Activated T-cell treated with anti-CD3 and anti-CD28 coated beads, Interleukin-2, amount 50 U/mL, for 4 hours (primary cell): ENCODE measurements at regions not wholly inside any gene's neighbourhood (a gene's known extent, or its start where the extent isn't known, plus 50 kb on each side); places are given as distances from the start of the nearest gene placed in this dataset.
A peak's percentile ranks its signal among the peaks of the same experiment; 100 is the strongest.

ENCODE experiments used
- ATAC-seq, 2 donors: fragments of 200-7000 bp; cut with Tn5 transposase; one replicate each; pipeline ENCODE4 v1.10.0; 2021
- DNase-seq: peaks from one replicate; pipeline ENCODE4 v3.0.0-alpha.2; 2020
- H3K27me3 Mint-ChIP-seq: one replicate; pipeline ENCODE4 v1.8.0; 2021; ENCODE audit warnings: low read depth, mixed read lengths
- H3K36me3 Mint-ChIP-seq: one replicate; pipeline ENCODE4 v1.8.0; 2022; ENCODE audit warnings: mixed read lengths; ENCODE audit not compliant: insufficient read depth
- H3K4me1 Mint-ChIP-seq: one replicate; pipeline ENCODE4 v1.8.0; 2021; ENCODE audit warnings: low read depth, mixed read lengths
- H3K4me3 Mint-ChIP-seq: one replicate; pipeline ENCODE4 v1.8.0; 2021; ENCODE audit warnings: mild to moderate bottlenecking, moderate library complexity, mixed read lengths
- H3K9me3 Mint-ChIP-seq: one replicate; pipeline ENCODE4 v1.8.0; 2021; ENCODE audit warnings: mixed read lengths

- H3K9me3 Mint-ChIP-seq, result peaks cover 3% of the 10 kb centered on the region
- H3K4me3 Mint-ChIP-seq, result no peak overlapping the region
- ATAC-seq, result no peak
Observed at GRCh38 chr10:85527616-85528317, 838.8 kb downstream of the GRID1 start.

GRCh38 chr10:85528318-85528652 is 838.3 kb downstream of the GRID1 start:
- Mint-ChIP-seq H3K36me3 (no peaks in the 10 kb centered on the region), H3K9me3 (peaks cover 3% of the 10 kb centered on the region), H3K27me3 (peaks cover 3% of the 10 kb centered on the region), H3K4me1 (no peaks in the 10 kb centered on the region), H3K4me3 (no peak overlapping the region)
- ATAC-seq (no peak), DNase-seq (no peak)

More at GRCh38 chr10:85527616-85528317, 838.8 kb downstream of the GRID1 start:
- peaks cover 3% of the 10 kb centered on the region for H3K27me3 Mint-ChIP-seq
- no peak for DNase-seq
- no peaks in the 10 kb centered on the region for H3K36me3 Mint-ChIP-seq
- no peaks in the 10 kb centered on the region for H3K4me1 Mint-ChIP-seq

GRCh38 chr10:85531706-85532105 is 834.9 kb downstream of the GRID1 start:
- no peaks in the 10 kb centered on the region for H3K36me3 Mint-ChIP-seq
- no peak overlapping the region for H3K4me3 Mint-ChIP-seq
- H3K27me3 Mint-ChIP-seq, result peaks cover 3% of the 10 kb centered on the region
- no peaks in the 10 kb centered on the region for H3K4me1 Mint-ChIP-seq
- no peak for DNase-seq
- ATAC-seq, result no peak
- peaks cover 3% of the 10 kb centered on the region for H3K9me3 Mint-ChIP-seq

- H3K4me1 Mint-ChIP-seq, result no peaks in the 10 kb centered on the region
- peaks cover 3% of the 10 kb centered on the region for H3K27me3 Mint-ChIP-seq
- peaks cover 9% of the 10 kb centered on the region for H3K9me3 Mint-ChIP-seq
- H3K36me3 Mint-ChIP-seq, result no peaks in the 10 kb centered on the region
- no peak overlapping the region for H3K4me3 Mint-ChIP-seq
- DNase-seq, result no peak
- ATAC-seq, result no peak
Observed at GRCh38 chr10:85532773-85533172, 833.8 kb downstream of the GRID1 start.

- Mint-ChIP-seq H3K27me3 (no peaks in the 10 kb centered on the region), H3K9me3 (peaks cover 5% of the 10 kb centered on the region), H3K4me1 (no peaks in the 10 kb centered on the region), H3K4me3 (no peak overlapping the region), H3K36me3 (no peaks in the 10 kb centered on the region)
- DNase-seq (no peak), ATAC-seq (no peak)
Observed at GRCh38 chr10:85535926-85536325, 830.7 kb downstream of the GRID1 start.

GRCh38 chr10:85537561-85537960 is 829.0 kb downstream of the GRID1 start:
- H3K27me3 Mint-ChIP-seq, result no peaks in the 10 kb centered on the region
- H3K9me3 Mint-ChIP-seq, result peaks cover 5% of the 10 kb centered on the region
- H3K4me1 Mint-ChIP-seq, result no peaks in the 10 kb centered on the region
- ATAC-seq, result no peak
- no peak for DNase-seq
- no peaks in the 10 kb centered on the region for H3K36me3 Mint-ChIP-seq
- no peak overlapping the region for H3K4me3 Mint-ChIP-seq

GRCh38 chr10:85538601-85539000 is 828.0 kb downstream of the GRID1 start:
- peaks cover 5% of the 10 kb centered on the region for H3K9me3 Mint-ChIP-seq
- H3K36me3 Mint-ChIP-seq, result no peaks in the 10 kb centered on the region
- DNase-seq (no peak), ATAC-seq (no peak)
- H3K27me3 Mint-ChIP-seq, result no peaks in the 10 kb centered on the region
- no peaks in the 10 kb centered on the region for H3K4me1 Mint-ChIP-seq
- H3K4me3 Mint-ChIP-seq, result no peak overlapping the region

- H3K27me3 Mint-ChIP-seq, result peaks cover 4% of the 10 kb centered on the region
- no peaks in the 10 kb centered on the region for H3K4me1 Mint-ChIP-seq
- H3K36me3 Mint-ChIP-seq, result no peaks in the 10 kb centered on the region
- no peak overlapping the region for H3K4me3 Mint-ChIP-seq
- no peak for ATAC-seq
- peaks cover 2% of the 10 kb centered on the region for H3K9me3 Mint-ChIP-seq
- DNase-seq, result no peak
Observed at GRCh38 chr10:85542152-85542551, 824.4 kb downstream of the GRID1 start.

GRCh38 chr10:85542936-85543730 is 823.5 kb downstream of the GRID1 start:
- peaks cover 4% of the 10 kb centered on the region for H3K27me3 Mint-ChIP-seq
- H3K4me1 Mint-ChIP-seq, result no peaks in the 10 kb centered on the region
- no peaks in the 10 kb centered on the region for H3K36me3 Mint-ChIP-seq
- DNase-seq, result no peak
- no peak overlapping the region for H3K4me3 Mint-ChIP-seq
- ATAC-seq, result no peak
- no peaks in the 10 kb centered on the region for H3K9me3 Mint-ChIP-seq

GRCh38 chr10:85544956-85545355 is 821.6 kb downstream of the GRID1 start:
- no peak for ATAC-seq
- H3K9me3 Mint-ChIP-seq, result no peaks in the 10 kb centered on the region
- no peaks in the 10 kb centered on the region for H3K36me3 Mint-ChIP-seq
- DNase-seq, result no peak
- peaks cover 4% of the 10 kb centered on the region for H3K27me3 Mint-ChIP-seq
- H3K4me3 Mint-ChIP-seq, result no peak overlapping the region
- H3K4me1 Mint-ChIP-seq, result no peaks in the 10 kb centered on the region

- no peak for DNase-seq
- ATAC-seq, result no peak
- no peaks in the 10 kb centered on the region for H3K4me1 Mint-ChIP-seq
- H3K9me3 Mint-ChIP-seq, result no peaks in the 10 kb centered on the region
- peaks cover 4% of the 10 kb centered on the region for H3K27me3 Mint-ChIP-seq
- H3K36me3 Mint-ChIP-seq, result no peaks in the 10 kb centered on the region
- H3K4me3 Mint-ChIP-seq, result no peak overlapping the region
Observed at GRCh38 chr10:85545874-85546273, 820.7 kb downstream of the GRID1 start.

- no peak for ATAC-seq
- Mint-ChIP-seq H3K36me3 (no peaks in the 10 kb centered on the region), H3K4me3 (no peak overlapping the region)
Observed at GRCh38 chr10:85547460-85548023, 819.1 kb downstream of the GRID1 start.

GRCh38 chr10:85548034-85548433 is 818.6 kb downstream of the GRID1 start:
- Mint-ChIP-seq H3K9me3 (no peaks in the 10 kb centered on the region), H3K36me3 (no peaks in the 10 kb centered on the region), H3K27me3 (peaks cover 7% of the 10 kb centered on the region), H3K4me1 (no peaks in the 10 kb centered on the region), H3K4me3 (no peak overlapping the region)
- DNase-seq, result peak; percentile 4
- no peak for ATAC-seq

More at GRCh38 chr10:85547460-85548023, 819.1 kb downstream of the GRID1 start:
- no peak for DNase-seq
- Mint-ChIP-seq H3K27me3 (peaks cover 4% of the 10 kb centered on the region), H3K9me3 (no peaks in the 10 kb centered on the region), H3K4me1 (no peaks in the 10 kb centered on the region)
